GM19463 (cell line): ENCODE measurements at regions not wholly inside any gene's neighbourhood (a gene's known extent, or its start where the extent isn't known, plus 50 kb on each side); places are given as distances from the start of the nearest gene placed in this dataset.
"Not testable (repeated sequence)": the region's sequence is repeated elsewhere in the genome, so short reads cannot be mapped to it uniquely, and the experiment has no call there.

ENCODE experiments used
- ATAC-seq: cut with Tn5 transposase; IDR thresholded peaks from one replicate; pipeline ENCODE4 v1.9.1; 2021; ENCODE audit warnings: mild to moderate bottlenecking, moderate library complexity; ENCODE audit not compliant: unreplicated experiment

- no peak for ATAC-seq
Measured at GRCh38 chr6:80531681-80532619, 425.5 kb downstream of the BCKDHB start.

- ATAC-seq, result no peak
Measured at GRCh38 chr6:80530103-80530502, 423.6 kb downstream of the BCKDHB start.

GRCh38 chr6:80528115-80528514 lies 421.6 kb downstream of the BCKDHB start:
- ATAC-seq, result no peak

- no peak for ATAC-seq
Measured at GRCh38 chr6:80527552-80528052, 421.1 kb downstream of the BCKDHB start.

- no peak for ATAC-seq
Measured at GRCh38 chr6:80523531-80523997, 417.1 kb downstream of the BCKDHB start.

GRCh38 chr6:80523010-80523409 lies 416.5 kb downstream of the BCKDHB start:
- no peak for ATAC-seq

GRCh38 chr6:80522576-80522975 lies 416.1 kb downstream of the BCKDHB start:
- no peak for ATAC-seq

- no peak for ATAC-seq
Measured at GRCh38 chr6:80519811-80520594, 413.5 kb downstream of the BCKDHB start.

- no peak for ATAC-seq
Measured at GRCh38 chr6:80517525-80517924, 411.1 kb downstream of the BCKDHB start.

- ATAC-seq, result not testable (repeated sequence)
Measured at GRCh38 chr6:80510521-80510920, 404.1 kb downstream of the BCKDHB start.

GRCh38 chr6:80508885-80509630 lies 402.6 kb downstream of the BCKDHB start:
- no peak for ATAC-seq

- ATAC-seq, result no peak
Measured at GRCh38 chr6:80504882-80505281, 398.4 kb downstream of the BCKDHB start.

GRCh38 chr6:80503660-80504059 lies 397.2 kb downstream of the BCKDHB start:
- ATAC-seq, result no peak

- no peak for ATAC-seq
Measured at GRCh38 chr6:80502871-80503270, 396.4 kb downstream of the BCKDHB start.

- ATAC-seq, result no peak
Measured at GRCh38 chr6:80501636-80502035, 395.2 kb downstream of the BCKDHB start.

- ATAC-seq, result not testable (repeated sequence)
Measured at GRCh38 chr6:80497696-80498486, 391.4 kb downstream of the BCKDHB start.

- no peak for ATAC-seq
Measured at GRCh38 chr6:80489911-80490635, 383.6 kb downstream of the BCKDHB start.

GRCh38 chr6:80488190-80488589 lies 381.7 kb downstream of the BCKDHB start:
- peak; percentile 87 for ATAC-seq

GRCh38 chr6:80485494-80485893 lies 379.0 kb downstream of the BCKDHB start:
- ATAC-seq, result not testable (repeated sequence)
